ES-I3 (cell line): ENCODE measurements at regions not wholly inside any gene's neighbourhood (a gene's known extent, or its start where the extent isn't known, plus 50 kb on each side); places are given as distances from the start of the nearest gene placed in this dataset.
"Not testable (repeated sequence)": the region's sequence is repeated elsewhere in the genome, so short reads cannot be mapped to it uniquely, and the experiment has no call there.

Experiments used
- H3K36me3 ChIP-seq: 2 replicates; pipeline ENCODE4 v1.6.1; 2013; ENCODE audit warnings: mild to moderate bottlenecking, low read length, control low read depth, moderate library complexity; ENCODE audit not compliant: insufficient read depth
- H3K4me1 ChIP-seq: 2 replicates; pipeline ENCODE4 v1.6.1; 2013; ENCODE audit warnings: mild to moderate bottlenecking, control low read depth, low read length; ENCODE audit not compliant: insufficient read depth
- H3K9ac ChIP-seq: 2 replicates; pipeline ENCODE4 v1.6.1; 2013; ENCODE audit warnings: low read depth, mild to moderate bottlenecking, low read length, moderate library complexity
- H3K9me3 ChIP-seq: 2 replicates; pipeline ENCODE4 v1.6.1; 2013; ENCODE audit warnings: mild to moderate bottlenecking, low read length, moderate library complexity; ENCODE audit not compliant: control insufficient read depth, insufficient read depth

DNA sequence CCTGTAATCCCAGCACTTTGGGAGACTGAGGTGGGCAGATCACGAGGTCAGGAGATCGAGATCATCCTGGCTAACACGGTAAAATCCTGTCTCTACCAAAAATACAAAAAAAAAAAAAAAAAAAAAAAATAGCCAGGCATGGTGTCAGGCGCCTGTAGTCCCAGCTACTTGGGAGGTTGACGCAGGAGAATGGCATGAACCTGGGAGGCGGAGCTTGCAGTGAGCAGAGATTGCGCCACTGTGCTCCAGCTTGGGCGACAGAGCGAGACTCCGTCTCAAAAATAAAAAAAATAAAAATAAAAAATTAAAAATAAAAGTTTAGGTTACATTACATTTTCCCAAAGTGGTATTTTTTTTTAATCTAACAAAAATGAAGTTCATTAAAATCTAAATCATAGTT is 218.1 kb upstream of the TMEFF2 start:
- not testable (repeated sequence) for H3K4me1 ChIP-seq, H3K36me3 ChIP-seq, H3K9ac ChIP-seq, H3K9me3 ChIP-seq

DNA sequence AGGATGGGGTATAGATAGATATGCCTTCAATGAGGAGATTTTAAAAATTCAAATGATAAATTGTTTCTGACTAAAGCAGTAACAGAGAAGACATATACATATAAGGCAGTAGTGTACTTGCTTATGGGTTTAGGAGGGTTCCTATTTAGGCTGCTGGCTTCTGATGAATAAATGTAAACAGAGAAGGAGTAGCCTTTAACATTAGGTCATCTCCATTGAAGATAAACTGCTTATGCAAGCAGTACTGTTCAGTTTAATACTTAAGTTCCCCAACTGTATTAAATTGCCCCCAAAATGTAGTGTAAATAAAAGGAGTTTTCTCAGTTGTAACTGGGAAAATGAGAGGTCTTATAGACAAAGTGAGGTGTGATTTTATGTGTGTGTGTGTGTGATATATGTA is 217.7 kb upstream of the TMEFF2 start:
- Histone ChIP-seq H3K9me3 (no peaks in the 10 kb centered on the region; the same call in 1 of the 2 replicates), H3K9ac (no peak overlapping the region)

DNA sequence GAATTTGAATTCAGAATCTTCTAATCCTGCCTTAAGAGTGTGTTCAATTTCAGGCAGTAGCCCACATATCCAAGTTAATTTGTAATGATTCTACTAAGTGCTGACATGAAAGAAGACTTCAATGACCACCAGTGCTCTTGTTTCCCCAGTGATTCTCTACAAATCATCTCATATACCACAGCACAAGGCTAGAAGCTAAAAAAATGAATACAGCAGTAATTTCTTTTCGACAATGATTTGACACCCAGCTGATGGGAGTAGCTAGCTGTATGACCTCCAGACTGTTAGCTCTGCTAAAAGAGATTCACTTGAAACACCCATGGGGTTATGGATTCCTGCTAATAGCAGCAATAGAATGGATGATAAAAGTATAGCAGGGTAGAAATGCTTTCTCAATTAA is 217.0 kb upstream of the TMEFF2 start:
- Histone ChIP-seq H3K9me3 (no peaks in the 10 kb centered on the region; the same call in 1 of the 2 replicates), H3K4me1 (peaks cover 6% of the 10 kb centered on the region; the same call in 1 of the 2 replicates), H3K9ac (no peak overlapping the region), H3K36me3 (no peaks in the 10 kb centered on the region)

More for the DNA sequence above, 217.7 kb upstream of the TMEFF2 start:
- no peaks in the 10 kb centered on the region for H3K36me3 ChIP-seq
- H3K4me1 ChIP-seq = peaks cover 6% of the 10 kb centered on the region; the same call in 1 of the 2 replicates

DNA sequence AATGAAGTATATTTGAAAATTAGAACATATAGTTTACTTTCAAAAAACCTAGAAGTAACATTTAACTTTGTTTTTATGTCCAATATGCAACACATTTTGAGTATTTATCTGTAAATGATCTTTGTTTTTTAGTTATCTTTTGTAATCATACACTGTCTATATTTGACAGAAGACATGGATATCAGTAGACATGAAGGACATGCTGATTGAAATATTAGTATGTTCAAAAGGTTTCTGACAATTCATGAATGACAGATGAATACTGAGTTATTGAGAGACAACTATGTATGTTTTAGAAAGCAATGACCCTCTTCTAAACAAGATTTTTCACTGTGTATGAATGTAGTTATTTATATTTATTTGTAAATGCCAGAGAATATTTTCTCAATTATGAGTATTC is 215.6 kb upstream of the TMEFF2 start:
- no peaks in the 10 kb centered on the region; the same call in 1 of the 2 replicates for H3K9me3 ChIP-seq
- H3K4me1 ChIP-seq = peaks cover 6% of the 10 kb centered on the region; the same call in 1 of the 2 replicates
- no peaks in the 10 kb centered on the region for H3K36me3 ChIP-seq
- H3K9ac ChIP-seq = no peak overlapping the region

DNA sequence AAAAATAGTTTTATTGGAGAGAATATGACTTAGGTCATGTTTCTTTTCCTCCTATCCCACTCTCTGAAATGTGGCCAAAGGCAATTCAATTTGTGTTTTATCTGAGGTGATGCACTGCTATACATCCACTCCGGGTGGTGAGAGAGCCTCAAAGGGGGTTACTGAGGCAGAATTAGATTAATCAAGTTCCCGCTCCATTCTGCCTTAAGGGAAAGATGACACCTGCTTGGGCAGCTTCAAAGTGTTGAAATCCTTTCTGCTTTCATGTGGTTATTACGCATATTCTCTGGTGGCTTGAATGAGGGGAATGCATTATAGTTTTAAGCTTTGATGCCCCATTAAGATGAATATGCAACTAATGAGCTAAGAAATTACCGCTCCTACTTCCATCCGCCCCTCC is 213.0 kb upstream of the TMEFF2 start:
- no peaks in the 10 kb centered on the region for H3K9me3 ChIP-seq
- H3K9ac ChIP-seq = no peak overlapping the region
- peaks cover 6% of the 10 kb centered on the region; the same call in 1 of the 2 replicates for H3K4me1 ChIP-seq
- no peaks in the 10 kb centered on the region for H3K36me3 ChIP-seq

DNA sequence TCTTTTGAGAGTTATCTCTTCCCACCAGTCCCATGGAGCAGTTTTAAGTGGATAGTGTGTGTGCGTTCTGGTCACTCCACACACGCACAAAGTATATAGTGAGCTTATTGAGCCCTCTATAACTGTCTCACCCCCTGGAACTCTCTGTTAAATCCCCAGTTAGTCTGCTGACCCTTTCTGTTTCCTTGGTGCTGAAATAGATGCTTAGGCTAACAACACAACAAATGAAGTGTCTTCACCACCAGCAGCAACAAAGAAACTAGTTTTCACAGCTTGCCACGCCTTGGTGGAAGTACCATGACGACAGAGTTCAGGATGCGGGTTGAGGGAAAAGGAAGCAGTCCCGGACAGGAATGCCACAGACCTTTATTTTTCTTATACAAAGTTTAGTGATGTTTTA is 203.5 kb upstream of the TMEFF2 start:
- no peaks in the 10 kb centered on the region for H3K36me3 ChIP-seq
- H3K9me3 ChIP-seq = no peaks in the 10 kb centered on the region
- H3K4me1 ChIP-seq = no peaks in the 10 kb centered on the region
- no peak overlapping the region for H3K9ac ChIP-seq

DNA sequence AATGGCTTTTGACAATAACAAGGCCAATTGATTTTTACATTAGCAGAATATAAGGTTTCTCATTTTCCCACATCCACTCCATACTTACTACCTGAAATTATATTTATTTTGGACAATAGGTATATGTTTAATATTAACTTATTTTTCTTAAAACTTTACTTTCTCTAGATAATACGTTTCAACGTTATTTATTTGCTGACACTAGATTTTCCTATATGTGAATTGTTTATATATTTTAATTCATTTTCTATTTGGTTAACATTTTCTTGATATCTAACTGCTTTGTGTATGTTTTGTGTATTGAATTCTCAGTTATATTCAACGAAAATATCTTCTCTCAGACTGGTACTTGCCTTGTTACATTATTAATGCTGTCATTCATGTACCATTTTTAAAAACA is 199.9 kb upstream of the TMEFF2 start:
- no peaks in the 10 kb centered on the region for H3K4me1 ChIP-seq
- H3K9ac ChIP-seq = no peak overlapping the region
- H3K36me3 ChIP-seq = no peaks in the 10 kb centered on the region
- H3K9me3 ChIP-seq = no peaks in the 10 kb centered on the region

DNA sequence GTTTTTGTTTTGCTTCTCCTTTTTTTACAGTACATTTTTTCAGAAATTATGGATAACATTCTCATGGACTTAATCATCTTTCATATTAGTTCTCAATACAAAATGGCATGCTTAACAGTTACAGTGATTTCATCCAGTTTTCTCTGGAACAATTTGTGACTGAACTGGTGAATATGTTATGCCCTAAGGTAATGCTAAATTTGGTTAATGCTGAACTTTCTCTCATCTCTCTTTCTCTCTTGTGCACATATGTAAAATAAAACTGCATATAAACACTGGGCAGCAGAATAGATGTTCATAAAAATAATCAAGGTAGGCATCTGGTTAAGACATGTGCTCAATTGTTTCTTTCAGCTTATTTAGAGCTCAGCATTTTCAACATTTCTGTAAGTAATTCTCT is 196.3 kb upstream of the TMEFF2 start:
- H3K9me3 ChIP-seq = no peaks in the 10 kb centered on the region
- no peaks in the 10 kb centered on the region for H3K36me3 ChIP-seq
- no peak overlapping the region for H3K9ac ChIP-seq
- no peaks in the 10 kb centered on the region for H3K4me1 ChIP-seq

GRCh38 chr2:192390401-192390800 is 195.7 kb upstream of the TMEFF2 start:
- Histone ChIP-seq H3K9me3 (no peaks in the 10 kb centered on the region), H3K4me1 (no peaks in the 10 kb centered on the region), H3K36me3 (no peaks in the 10 kb centered on the region), H3K9ac (no peak overlapping the region)

GRCh38 chr2:192384191-192384590 is 189.5 kb upstream of the TMEFF2 start:
- H3K4me1 ChIP-seq = peaks cover 11% of the 10 kb centered on the region; the same call in 1 of the 2 replicates
- H3K9ac ChIP-seq, H3K36me3 ChIP-seq, H3K9me3 ChIP-seq: not testable (repeated sequence)

- H3K36me3 ChIP-seq = no peaks in the 10 kb centered on the region
- H3K4me1 ChIP-seq = peaks cover 11% of the 10 kb centered on the region; the same call in 1 of the 2 replicates
- no peaks in the 10 kb centered on the region for H3K9me3 ChIP-seq
- no peak overlapping the region for H3K9ac ChIP-seq
Observed at GRCh38 chr2:192381082-192381481, 186.3 kb upstream of the TMEFF2 start.

GRCh38 chr2:192379736-192380135 is 185.0 kb upstream of the TMEFF2 start:
- Histone ChIP-seq H3K36me3 (no peaks in the 10 kb centered on the region), H3K4me1 (peaks cover 11% of the 10 kb centered on the region; the same call in 1 of the 2 replicates), H3K9me3 (no peaks in the 10 kb centered on the region)

GRCh38 chr2:192377173-192377572 is 182.4 kb upstream of the TMEFF2 start:
- H3K4me1 ChIP-seq = peaks cover 11% of the 10 kb centered on the region; the same call in 1 of the 2 replicates
- no peaks in the 10 kb centered on the region for H3K9me3 ChIP-seq
- no peaks in the 10 kb centered on the region for H3K36me3 ChIP-seq
- H3K9ac ChIP-seq = no peak overlapping the region

More at GRCh38 chr2:192379736-192380135, 185.0 kb upstream of the TMEFF2 start:
- no peak overlapping the region for H3K9ac ChIP-seq

GRCh38 chr2:192373754-192374153 is 179.0 kb upstream of the TMEFF2 start:
- H3K9ac ChIP-seq = no peak overlapping the region
- no peaks in the 10 kb centered on the region for H3K9me3 ChIP-seq
- no peaks in the 10 kb centered on the region for H3K4me1 ChIP-seq
- H3K36me3 ChIP-seq = no peaks in the 10 kb centered on the region

DNA sequence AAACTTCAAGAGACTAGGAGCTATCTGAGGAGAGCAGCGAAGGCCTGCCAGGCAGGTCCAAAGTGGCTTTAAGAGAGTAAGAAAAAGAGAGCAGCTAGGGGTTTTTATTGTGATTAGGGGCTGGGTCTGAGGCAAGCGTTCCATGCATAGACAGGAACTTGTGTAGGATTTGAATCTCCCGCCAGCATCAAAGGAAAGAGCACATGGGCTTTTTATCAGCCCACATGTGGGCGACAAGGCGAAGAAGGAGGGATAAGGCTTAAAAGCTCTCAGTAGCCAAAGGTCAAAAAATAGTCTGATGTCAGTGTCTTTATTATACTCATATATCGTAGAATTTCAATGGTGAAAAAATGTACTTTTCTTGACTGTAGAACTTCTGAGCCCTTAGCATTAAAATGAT is 178.5 kb upstream of the TMEFF2 start:
- Histone ChIP-seq H3K36me3 (no peaks in the 10 kb centered on the region), H3K4me1 (no peaks in the 10 kb centered on the region), H3K9me3 (no peaks in the 10 kb centered on the region), H3K9ac (no peak overlapping the region)

- H3K4me1 ChIP-seq = no peaks in the 10 kb centered on the region
- H3K9me3 ChIP-seq = no peaks in the 10 kb centered on the region
- no peaks in the 10 kb centered on the region for H3K36me3 ChIP-seq
- no peak overlapping the region for H3K9ac ChIP-seq
Observed at GRCh38 chr2:192369969-192370368, 175.2 kb upstream of the TMEFF2 start.
